Activated CD8-positive, alpha-beta T cell treated with anti-CD3 and anti-CD28 coated beads for 36 hours (primary cell): ENCODE measurements at regions not wholly inside any gene's neighbourhood (a gene's known extent, or its start where the extent isn't known, plus 50 kb on each side); places are given as distances from the start of the nearest gene placed in this dataset.

ENCODE experiments used
- ATAC-seq: fragments of 200-7000 bp; cut with Tn5 transposase; one replicate; pipeline ENCODE4 v1.10.0; 2021; ENCODE audit warnings: mild to moderate bottlenecking, moderate library complexity
- CTCF ChIA-PET: fragments of 350-600 bp; sonication (Branson Sonifier 250); formaldehyde crosslinking; loops from one replicate; lab custom pipeline; 2021; ENCODE audit warnings: antibody characterized with exemption; lab: Charles Lee
- POLR2A ChIA-PET: fragments of 350-600 bp; sonication (Branson Sonifier 250); formaldehyde crosslinking; loops from one replicate; lab custom pipeline; 2021; ENCODE audit warnings: antibody characterized with exemption; lab: Charles Lee
- DNase-seq: peaks from one replicate; pipeline ENCODE4 v3.0.0-alpha.2; 2020
- H3K27ac Mint-ChIP-seq: one replicate; pipeline ENCODE4 v1.8.0; 2021; ENCODE audit warnings: mild to moderate bottlenecking, mixed read lengths
- H3K27me3 Mint-ChIP-seq: one replicate; pipeline ENCODE4 v1.8.0; 2021; ENCODE audit warnings: mixed read lengths
- H3K36me3 Mint-ChIP-seq: one replicate; pipeline ENCODE4 v1.8.0; 2021; ENCODE audit warnings: low read depth, mixed read lengths
- H3K4me1 Mint-ChIP-seq: one replicate; pipeline ENCODE4 v1.8.0; 2021; ENCODE audit warnings: low read depth, mixed read lengths
- H3K4me3 Mint-ChIP-seq: one replicate; pipeline ENCODE4 v1.8.0; 2021; ENCODE audit warnings: mild to moderate bottlenecking, moderate library complexity, mixed read lengths
- H3K9me3 Mint-ChIP-seq: one replicate; pipeline ENCODE4 v1.8.0; 2021; ENCODE audit warnings: mixed read lengths
- intact Hi-C: fragments of 100-400 bp; cut with micrococcal nuclease; formaldehyde crosslinking; loops from one replicate; pipeline ENCODE4 v1.10.0; 2022
- TF ChIP-seq, protein P1 (sequence below): fragments of 200-600 bp; IDR thresholded peaks from one replicate; pipeline ENCODE4 v1.8.0; 2022; ENCODE audit warnings: antibody characterized with exemption, mild to moderate bottlenecking

DNA sequence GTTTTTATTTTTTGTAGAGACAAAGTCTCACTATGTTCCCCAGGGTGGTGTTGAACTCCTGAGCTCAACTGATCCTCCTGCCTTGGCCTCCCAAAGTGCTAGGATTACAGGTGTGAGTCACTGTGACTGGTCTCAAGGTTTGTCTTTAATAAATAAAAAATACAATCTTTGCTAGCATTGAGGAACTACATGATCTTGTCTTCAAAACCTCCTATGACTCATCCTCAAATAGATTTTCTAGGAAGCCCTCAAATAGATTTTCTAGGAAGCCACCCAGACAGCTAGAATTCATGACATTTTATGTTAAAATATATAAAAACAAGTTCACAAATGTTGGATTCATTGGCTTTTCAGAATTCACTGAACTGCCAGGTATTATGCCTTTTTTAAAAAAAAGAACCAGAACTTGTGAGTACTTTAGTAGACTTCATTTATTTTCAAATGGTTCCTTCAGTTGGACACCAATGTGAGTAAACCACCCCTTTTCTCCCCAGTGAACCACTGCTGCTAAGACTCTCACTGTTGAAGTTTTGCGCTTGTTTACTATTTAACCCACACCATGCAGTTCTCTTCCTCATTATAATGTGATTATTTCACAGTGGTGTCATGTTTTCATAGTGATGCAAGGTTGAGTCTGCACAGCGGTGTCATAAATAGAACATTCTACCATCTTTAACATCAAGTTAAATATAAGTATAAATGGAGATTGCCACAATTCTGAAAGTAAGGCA, 303.9 kb downstream of the CASP12 start:
- H3K4me3 Mint-ChIP-seq, result no peak overlapping the region
- ChIA-PET CTCF (no interaction called here), POLR2A (no interaction called here)
- H3K36me3 Mint-ChIP-seq, result no peaks in the 10 kb centered on the region
- peak; percentile 15 for DNase-seq
- TF ChIP-seq, protein P1, sequence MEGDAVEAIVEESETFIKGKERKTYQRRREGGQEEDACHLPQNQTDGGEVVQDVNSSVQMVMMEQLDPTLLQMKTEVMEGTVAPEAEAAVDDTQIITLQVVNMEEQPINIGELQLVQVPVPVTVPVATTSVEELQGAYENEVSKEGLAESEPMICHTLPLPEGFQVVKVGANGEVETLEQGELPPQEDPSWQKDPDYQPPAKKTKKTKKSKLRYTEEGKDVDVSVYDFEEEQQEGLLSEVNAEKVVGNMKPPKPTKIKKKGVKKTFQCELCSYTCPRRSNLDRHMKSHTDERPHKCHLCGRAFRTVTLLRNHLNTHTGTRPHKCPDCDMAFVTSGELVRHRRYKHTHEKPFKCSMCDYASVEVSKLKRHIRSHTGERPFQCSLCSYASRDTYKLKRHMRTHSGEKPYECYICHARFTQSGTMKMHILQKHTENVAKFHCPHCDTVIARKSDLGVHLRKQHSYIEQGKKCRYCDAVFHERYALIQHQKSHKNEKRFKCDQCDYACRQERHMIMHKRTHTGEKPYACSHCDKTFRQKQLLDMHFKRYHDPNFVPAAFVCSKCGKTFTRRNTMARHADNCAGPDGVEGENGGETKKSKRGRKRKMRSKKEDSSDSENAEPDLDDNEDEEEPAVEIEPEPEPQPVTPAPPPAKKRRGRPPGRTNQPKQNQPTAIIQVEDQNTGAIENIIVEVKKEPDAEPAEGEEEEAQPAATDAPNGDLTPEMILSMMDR, result no peak
- intact Hi-C loops, result loop anchor here (10.0 kb wide), 1 partner anchor 410 kb away; no protein-coding TSS in a partner anchor
- peaks cover 4% of the 10 kb centered on the region for H3K4me1 Mint-ChIP-seq
- no peaks in the 10 kb centered on the region for H3K9me3 Mint-ChIP-seq
- H3K27ac Mint-ChIP-seq, result no peak overlapping the region
- peaks cover 5% of the 10 kb centered on the region for H3K27me3 Mint-ChIP-seq
- ATAC-seq, result peak; percentile 77

- H3K4me1 Mint-ChIP-seq, result no peaks in the 10 kb centered on the region
- ChIA-PET POLR2A (no interaction called here), CTCF (interaction anchor here (1.2 kb wide), 1 partner anchor 357 kb away, joined by 3 read pairs; no protein-coding TSS in a partner anchor)
- DNase-seq (no peak), ATAC-seq (no peak)
- no peak overlapping the region for H3K4me3 Mint-ChIP-seq
- H3K36me3 Mint-ChIP-seq, result no peaks in the 10 kb centered on the region
- H3K9me3 Mint-ChIP-seq, result no peaks in the 10 kb centered on the region
- TF ChIP-seq, protein P1, result no peak
- peaks cover 5% of the 10 kb centered on the region for H3K27me3 Mint-ChIP-seq
- no peak overlapping the region for H3K27ac Mint-ChIP-seq
- intact Hi-C loops, result no loop called here
Measured at GRCh38 chr11:104588970-104589369, 309.3 kb downstream of the CASP12 start.

DNA sequence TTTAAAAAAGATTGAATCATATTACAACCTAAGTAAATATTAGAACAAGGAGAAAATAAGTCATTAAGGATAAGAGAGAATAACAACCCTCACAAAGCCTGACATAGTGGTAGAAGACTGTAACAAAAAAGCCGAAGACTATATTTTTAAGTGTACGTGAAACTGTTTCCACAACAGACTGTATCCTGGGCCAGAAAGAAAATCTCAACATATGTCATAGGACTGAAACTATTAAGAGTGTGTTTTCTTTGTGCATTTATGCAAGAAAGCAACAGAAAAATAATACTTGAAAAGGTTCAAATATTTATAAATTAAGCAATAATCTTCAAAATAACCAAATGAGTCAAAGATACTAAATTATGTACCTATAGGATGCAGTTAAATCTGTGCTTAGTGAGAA, 309.8 kb downstream of the CASP12 start:
- no peak for ATAC-seq
- no peak overlapping the region for H3K4me3 Mint-ChIP-seq
- peaks cover 8% of the 10 kb centered on the region for H3K27me3 Mint-ChIP-seq
- no peaks in the 10 kb centered on the region for H3K9me3 Mint-ChIP-seq
- TF ChIP-seq, protein P1, result no peak
- DNase-seq, result no peak
- no peaks in the 10 kb centered on the region for H3K36me3 Mint-ChIP-seq
- H3K27ac Mint-ChIP-seq, result no peak overlapping the region
- intact Hi-C loops, result no loop called here
- no peaks in the 10 kb centered on the region for H3K4me1 Mint-ChIP-seq
- ChIA-PET POLR2A (no interaction called here), CTCF (interaction anchor here (1.2 kb wide), 1 partner anchor 358 kb away, joined by 3 read pairs; no protein-coding TSS in a partner anchor)

DNA sequence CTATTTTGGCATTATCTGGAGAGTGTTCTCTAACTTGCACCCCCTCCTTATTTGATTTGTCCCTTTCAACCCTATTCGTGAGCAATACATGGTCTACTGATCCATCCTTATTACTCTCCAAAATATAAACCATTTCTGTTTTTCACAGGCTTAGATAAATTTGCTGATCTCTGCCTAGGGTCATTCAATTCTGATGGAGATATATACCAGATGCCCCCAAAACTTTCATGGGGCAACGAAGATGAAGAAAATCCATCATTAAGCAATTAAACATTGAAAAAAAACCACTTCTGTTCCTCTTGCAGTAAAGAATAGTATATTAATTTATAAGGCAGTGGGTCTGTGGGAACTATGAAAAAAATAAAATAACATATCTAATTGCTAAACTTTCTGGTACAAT, 313.4 kb downstream of the CASP12 start:
- Mint-ChIP-seq H3K9me3 (no peaks in the 10 kb centered on the region), H3K4me1 (no peaks in the 10 kb centered on the region), H3K4me3 (no peak overlapping the region), H3K27ac (no peak overlapping the region), H3K27me3 (peaks cover 10% of the 10 kb centered on the region), H3K36me3 (no peaks in the 10 kb centered on the region)
- CTCF ChIA-PET, result no interaction called here
- no peak for DNase-seq
- intact Hi-C loops, result no loop called here
- no peak for ATAC-seq
- POLR2A ChIA-PET, result no interaction called here
- TF ChIP-seq, protein P1, result no peak

DNA sequence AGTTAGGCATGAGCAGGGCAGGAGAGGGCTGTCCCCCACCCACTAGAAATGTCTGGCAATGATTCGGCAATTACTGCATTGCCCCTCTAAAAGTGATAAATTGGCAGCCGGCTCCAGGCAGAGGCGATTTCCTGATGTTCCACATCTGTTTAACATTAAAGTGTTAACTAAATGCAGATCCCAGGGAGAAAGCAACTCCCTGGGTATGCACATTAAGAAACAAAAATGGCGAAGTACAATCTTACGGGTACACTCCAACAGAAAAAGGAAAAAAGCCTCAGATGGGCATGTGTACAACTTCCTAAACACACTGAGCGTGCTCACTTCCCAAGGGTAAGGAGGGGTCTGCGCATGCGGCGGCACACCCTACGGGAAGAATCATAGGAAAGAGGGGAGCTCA, 314.4 kb downstream of the CASP12 start:
- Mint-ChIP-seq H3K27me3 (peaks cover 10% of the 10 kb centered on the region), H3K27ac (no peak overlapping the region), H3K4me1 (no peaks in the 10 kb centered on the region), H3K36me3 (no peaks in the 10 kb centered on the region), H3K9me3 (no peaks in the 10 kb centered on the region), H3K4me3 (no peak overlapping the region)
- DNase-seq (no peak), ATAC-seq (no peak)
- TF ChIP-seq, protein P1, result no peak
- intact Hi-C loops, result no loop called here
- CTCF ChIA-PET, result no interaction called here
- POLR2A ChIA-PET, result no interaction called here
